ENCODE measurements at regions not wholly inside any gene's neighbourhood (a gene's known extent, or its start where the extent isn't known, plus 50 kb on each side); places are given as distances from the start of the nearest gene placed in this dataset.

- TF ChIP-seq CTCF (IDR thresholded peaks at IDR 0.05; ENCODE audit: insufficient read depth, low read length, poor library complexity, severe bottlenecking) (no peak), EZH2phosphoT487 (conservative IDR thresholded peaks at IDR 0.05; ENCODE audit: low read length) (no peak)
Observed at GRCh38 chr3:148243609-148244008, 454.1 kb upstream of the AGTR1 start.
